ENCODE measurements at regions not wholly inside any gene's neighbourhood (a gene's known extent, or its start where the extent isn't known, plus 50 kb on each side); places are given as distances from the start of the nearest gene placed in this dataset.

- DNase-seq = no peak
Measured at GRCh38 chr4:81650606-81651242, 179.0 kb upstream of the RASGEF1B start.

- DNase-seq = peak; percentile 1
Measured at GRCh38 chr4:81648576-81649275, 177.0 kb upstream of the RASGEF1B start.

- no peak for DNase-seq
Measured at GRCh38 chr4:81647388-81647787, 175.7 kb upstream of the RASGEF1B start.

GRCh38 chr4:81642543-81642942 is 170.8 kb upstream of the RASGEF1B start:
- no peak for DNase-seq

GRCh38 chr4:81639248-81639647 is 167.5 kb upstream of the RASGEF1B start:
- no peak for DNase-seq

GRCh38 chr4:81638698-81639097 is 167.0 kb upstream of the RASGEF1B start:
- no peak for DNase-seq

- no peak for DNase-seq
Measured at GRCh38 chr4:81635739-81636138, 164.0 kb upstream of the RASGEF1B start.

- no peak for DNase-seq
Measured at GRCh38 chr4:81634766-81635549, 163.3 kb upstream of the RASGEF1B start.

- no peak for DNase-seq
Measured at GRCh38 chr4:81634165-81634564, 162.5 kb upstream of the RASGEF1B start.

- DNase-seq = no peak
Measured at GRCh38 chr4:81632581-81633299, 161.0 kb upstream of the RASGEF1B start.

GRCh38 chr4:81631958-81632441 is 160.3 kb upstream of the RASGEF1B start:
- no peak for DNase-seq

GRCh38 chr4:81629366-81629765 is 157.7 kb upstream of the RASGEF1B start:
- DNase-seq = no peak

- no peak for DNase-seq
Measured at GRCh38 chr4:81628489-81628888, 156.8 kb upstream of the RASGEF1B start.

GRCh38 chr4:81627590-81627989 is 155.9 kb upstream of the RASGEF1B start:
- no peak for DNase-seq

- no peak for DNase-seq
Measured at GRCh38 chr4:81626851-81627250, 155.1 kb upstream of the RASGEF1B start.

GRCh38 chr4:81625422-81626417 is 154.0 kb upstream of the RASGEF1B start:
- no peak for DNase-seq

- no peak for DNase-seq
Measured at GRCh38 chr4:81623434-81623833, 151.7 kb upstream of the RASGEF1B start.

- no peak for DNase-seq
Measured at GRCh38 chr4:81622474-81623184, 150.9 kb upstream of the RASGEF1B start.

- no peak for DNase-seq
Measured at GRCh38 chr4:81622028-81622427, 150.3 kb upstream of the RASGEF1B start.

- no peak for DNase-seq
Measured at GRCh38 chr4:81621490-81621889, 149.8 kb upstream of the RASGEF1B start.

- DNase-seq = no peak
Measured at GRCh38 chr4:81620442-81620841, 148.7 kb upstream of the RASGEF1B start.
